Muscle layer of colon (tissue), 2 donors: ENCODE measurements at regions not wholly inside any gene's neighbourhood (a gene's known extent, or its start where the extent isn't known, plus 50 kb on each side); places are given as distances from the start of the nearest gene placed in this dataset.
"Not testable (repeated sequence)": the region's sequence is repeated elsewhere in the genome, so short reads cannot be mapped to it uniquely, and the experiment has no call there.

Source experiments
- H3K27ac ChIP-seq: one replicate; pipeline ENCODE4 v1.7.0; 2013; ENCODE audit warnings: low read depth, mild to moderate bottlenecking, low read length, moderate library complexity
- H3K27me3 ChIP-seq, 2 donors: one replicate each; pipeline ENCODE4 v1.7.0; 2013; ENCODE audit warnings: low read length in 2 of 2, mild to moderate bottlenecking in 2 of 2; ENCODE audit not compliant: insufficient read depth in 2 of 2, control insufficient read depth in 1 of 2
- H3K36me3 ChIP-seq: one replicate; pipeline ENCODE4 v1.7.0; 2013; ENCODE audit warnings: mild to moderate bottlenecking, low read length; ENCODE audit not compliant: insufficient read depth
- H3K4me1 ChIP-seq: one replicate; pipeline ENCODE4 v1.7.0; 2013; ENCODE audit warnings: mild to moderate bottlenecking, low read length; ENCODE audit not compliant: insufficient read depth
- H3K4me3 ChIP-seq, 2 donors: one replicate each; pipeline ENCODE4 v1.7.0; 2013; ENCODE audit warnings: low read length in 2 of 2, low read depth in 1 of 2, mild to moderate bottlenecking in 1 of 2, moderate library complexity in 1 of 2
- H3K9ac ChIP-seq: one replicate; pipeline ENCODE4 v1.7.0; 2013; ENCODE audit warnings: low read length
- H3K9me3 ChIP-seq: one replicate; pipeline ENCODE4 v1.7.0; 2013; ENCODE audit warnings: mild to moderate bottlenecking, low read length
- donor health status: abdominal sarcoma.
- donor health status: Adenocarcinoma of cecum.

- H3K9me3 ChIP-seq, H3K4me3 ChIP-seq, H3K36me3 ChIP-seq, H3K4me1 ChIP-seq, H3K27me3 ChIP-seq, H3K9ac ChIP-seq, H3K27ac ChIP-seq: not testable (repeated sequence)
Measured at GRCh38 chr2:7657526-7657925, 740.3 kb downstream of the RNF144A start.

DNA sequence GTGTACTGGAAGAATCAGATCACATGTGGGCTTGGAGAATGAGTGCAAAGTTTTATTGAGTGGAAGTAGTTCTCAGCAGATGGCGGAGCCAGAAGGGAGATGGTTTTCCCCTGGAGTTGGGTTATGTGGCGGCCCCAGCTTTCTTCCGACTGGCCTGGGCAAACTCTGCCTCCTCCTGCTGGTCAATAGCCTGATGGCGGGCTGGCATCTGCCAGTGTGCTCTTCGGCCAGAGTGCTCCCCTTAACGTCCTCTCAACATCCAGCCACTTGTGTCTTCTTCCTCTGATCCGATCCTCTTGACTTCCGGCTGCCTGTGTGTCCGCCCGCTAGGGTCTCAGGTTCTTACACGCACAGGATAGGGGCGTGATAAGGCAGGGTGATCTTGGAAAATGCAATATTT is 741.3 kb downstream of the RNF144A start:
- Histone ChIP-seq H3K9me3 (no peaks in the 10 kb centered on the region), H3K27me3 (no peaks in the 10 kb centered on the region)

GRCh38 chr2:7660816-7661215 is 743.6 kb downstream of the RNF144A start:
- Histone ChIP-seq H3K36me3 (no peaks in the 10 kb centered on the region), H3K9me3 (no peaks in the 10 kb centered on the region), H3K4me1 (no peaks in the 10 kb centered on the region), H3K27ac (no peak overlapping the region), H3K27me3 (no peaks in the 10 kb centered on the region), H3K4me3 (no peak overlapping the region), H3K9ac (no peak overlapping the region)

More for the DNA sequence above, 741.3 kb downstream of the RNF144A start:
- Histone ChIP-seq H3K36me3 (no peaks in the 10 kb centered on the region), H3K9ac (no peak overlapping the region), H3K4me3 (no peak overlapping the region), H3K27ac (no peak overlapping the region), H3K4me1 (no peaks in the 10 kb centered on the region)

GRCh38 chr2:7661502-7661901 is 744.3 kb downstream of the RNF144A start:
- H3K4me3 ChIP-seq, result no peak overlapping the region
- H3K27ac ChIP-seq, result no peak overlapping the region
- H3K9me3 ChIP-seq, result no peaks in the 10 kb centered on the region
- no peaks in the 10 kb centered on the region for H3K27me3 ChIP-seq
- no peaks in the 10 kb centered on the region for H3K4me1 ChIP-seq
- H3K9ac ChIP-seq, result no peak overlapping the region
- H3K36me3 ChIP-seq, result no peaks in the 10 kb centered on the region

DNA sequence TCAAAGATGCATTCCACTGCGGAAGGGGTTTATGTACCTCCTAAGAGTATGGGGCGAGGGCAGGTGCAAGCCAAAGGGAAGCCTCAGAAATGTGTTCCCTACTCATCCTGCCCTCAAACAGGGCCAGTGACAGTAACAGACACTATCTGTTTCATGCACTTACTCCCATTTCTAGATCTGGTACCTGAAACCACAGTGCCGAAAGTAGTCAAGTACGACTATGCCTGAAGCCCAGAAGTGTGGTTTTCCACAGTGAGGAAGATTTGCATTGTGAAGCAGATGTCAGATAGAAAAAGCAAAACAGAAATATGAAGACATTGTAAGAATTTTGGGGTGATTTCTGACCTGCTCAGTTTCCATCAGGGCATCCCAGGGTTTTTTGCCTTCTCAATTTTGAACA is 748.7 kb downstream of the RNF144A start:
- Histone ChIP-seq H3K9me3 (no peaks in the 10 kb centered on the region), H3K27me3 (no peaks in the 10 kb centered on the region), H3K36me3 (no peaks in the 10 kb centered on the region), H3K9ac (no peak overlapping the region), H3K27ac (no peak overlapping the region), H3K4me1 (peaks cover 3% of the 10 kb centered on the region), H3K4me3 (no peak overlapping the region)

- no peak overlapping the region for H3K9ac ChIP-seq
- H3K27me3 ChIP-seq, result no peaks in the 10 kb centered on the region
- H3K27ac ChIP-seq, result no peak overlapping the region
- H3K36me3 ChIP-seq, result no peaks in the 10 kb centered on the region
- H3K4me3 ChIP-seq, result no peak overlapping the region
- H3K9me3 ChIP-seq, result no peaks in the 10 kb centered on the region
- H3K4me1 ChIP-seq, result peaks cover 11% of the 10 kb centered on the region
Measured at GRCh38 chr2:7666596-7667259, 749.5 kb downstream of the RNF144A start.

DNA sequence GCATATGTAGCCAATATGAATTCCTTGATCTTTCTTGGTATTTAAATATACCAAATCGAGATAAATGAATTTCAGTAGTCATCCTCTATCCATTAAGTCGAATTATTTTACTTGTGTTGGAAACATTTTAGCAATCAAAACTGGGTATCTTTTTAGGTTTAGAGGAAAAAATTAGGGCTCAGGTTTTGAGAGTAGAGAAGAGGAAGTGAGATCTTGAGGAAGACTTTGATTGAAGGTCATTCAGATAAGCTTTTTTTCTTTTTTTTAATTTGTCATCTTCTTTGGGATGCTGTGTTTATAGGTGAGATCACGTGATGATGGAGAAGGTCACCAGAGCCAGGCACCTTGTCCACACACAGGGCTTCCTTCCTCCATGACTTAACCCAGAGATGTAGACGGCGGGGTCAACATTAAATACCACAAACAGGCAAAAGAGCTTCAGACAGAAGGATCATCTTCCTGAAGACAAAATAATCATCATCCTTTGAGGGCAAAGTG is 750.1 kb downstream of the RNF144A start:
- Histone ChIP-seq H3K27ac (no peak overlapping the region), H3K9ac (no peak overlapping the region), H3K4me1 (peaks cover 16% of the 10 kb centered on the region), H3K36me3 (no peaks in the 10 kb centered on the region), H3K27me3 (no peaks in the 10 kb centered on the region), H3K4me3 (no peak overlapping the region), H3K9me3 (no peaks in the 10 kb centered on the region)

- H3K9ac ChIP-seq, result no peak overlapping the region
- H3K9me3 ChIP-seq, result no peaks in the 10 kb centered on the region
- peak overlapping the region in 1 of 2 donors; percentile 2 for H3K4me3 ChIP-seq
- H3K27me3 ChIP-seq, result no peaks in the 10 kb centered on the region
- peak overlapping the region; percentile 16 for H3K27ac ChIP-seq
- peaks cover 33% of the 10 kb centered on the region for H3K4me1 ChIP-seq
- no peaks in the 10 kb centered on the region for H3K36me3 ChIP-seq
Measured at GRCh38 chr2:7670905-7671641, 753.9 kb downstream of the RNF144A start.

DNA sequence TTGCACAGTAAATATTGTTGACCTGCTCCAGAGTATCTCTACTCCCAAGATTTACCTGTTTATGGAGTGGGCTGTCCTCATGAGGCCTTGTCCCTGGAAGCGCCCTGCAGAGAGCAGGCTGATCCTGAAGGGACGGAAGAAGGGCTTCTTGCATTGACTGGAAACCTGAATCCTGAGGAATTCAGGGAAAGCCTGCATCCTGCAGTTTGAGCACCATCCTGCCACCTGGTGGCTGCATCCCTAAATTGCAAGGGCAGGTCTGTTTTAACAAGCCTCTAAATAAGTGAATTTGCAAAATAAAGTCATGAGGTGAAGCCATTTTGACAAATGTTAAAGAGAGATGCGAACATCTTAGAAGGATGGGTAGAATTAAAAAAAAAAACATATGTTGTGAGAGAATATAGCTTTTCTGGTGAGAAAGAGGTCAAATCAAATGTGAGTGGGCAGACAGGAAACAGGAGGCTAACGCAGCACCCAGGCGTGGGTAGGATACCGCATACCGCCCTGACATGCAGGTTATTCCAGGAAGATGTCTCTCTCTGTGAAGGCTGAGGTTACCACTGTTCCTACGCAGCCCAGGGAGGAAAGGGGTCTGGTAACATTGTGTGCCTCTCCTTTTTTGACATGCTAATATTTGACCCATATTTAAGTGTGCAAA is 754.9 kb downstream of the RNF144A start:
- no peaks in the 10 kb centered on the region for H3K27me3 ChIP-seq
- no peak overlapping the region for H3K9ac ChIP-seq
- H3K4me3 ChIP-seq, result no peak overlapping the region
- H3K36me3 ChIP-seq, result no peaks in the 10 kb centered on the region
- H3K27ac ChIP-seq, result no peak overlapping the region
- peaks cover 33% of the 10 kb centered on the region for H3K4me1 ChIP-seq
- no peaks in the 10 kb centered on the region for H3K9me3 ChIP-seq

DNA sequence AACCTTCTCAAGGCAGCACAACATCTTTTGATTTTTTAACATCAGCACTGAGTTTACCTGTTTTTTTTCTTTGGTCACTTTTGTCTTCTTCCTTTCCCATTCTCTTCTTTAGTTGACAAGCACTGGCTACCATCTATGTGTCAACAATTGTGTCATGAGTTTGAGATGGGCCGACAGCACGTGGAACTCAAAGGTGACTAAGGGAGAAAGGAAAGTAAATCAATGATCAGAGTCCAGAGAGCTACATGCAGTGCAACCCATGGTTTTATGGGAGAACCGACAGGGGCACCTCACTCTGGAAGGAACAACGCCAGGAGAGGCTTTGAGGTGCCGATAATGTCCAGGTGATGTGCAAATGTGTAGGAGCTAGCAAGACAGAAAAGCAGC is 755.5 kb downstream of the RNF144A start:
- Histone ChIP-seq H3K36me3 (no peaks in the 10 kb centered on the region), H3K4me1 (peaks cover 33% of the 10 kb centered on the region), H3K4me3 (no peak overlapping the region), H3K9ac (no peak overlapping the region), H3K9me3 (no peaks in the 10 kb centered on the region), H3K27ac (no peak overlapping the region), H3K27me3 (no peaks in the 10 kb centered on the region)

- Histone ChIP-seq H3K4me1 (peaks cover 33% of the 10 kb centered on the region), H3K36me3 (no peaks in the 10 kb centered on the region), H3K27me3 (no peaks in the 10 kb centered on the region), H3K4me3 (no peak overlapping the region), H3K9me3 (no peaks in the 10 kb centered on the region), H3K27ac (no peak overlapping the region), H3K9ac (no peak overlapping the region)
Measured at GRCh38 chr2:7673101-7673500, 755.9 kb downstream of the RNF144A start.
